Trophoblast cell (in vitro differentiated cells and primary cell): ENCODE measurements at regions not wholly inside any gene's neighbourhood (a gene's known extent, or its start where the extent isn't known, plus 50 kb on each side); places are given as distances from the start of the nearest gene placed in this dataset.

Experiments used
- DNase-seq, 2 donors: peaks; one replicate each; pipeline ENCODE4 v3.0.0-alpha.2; 2016
- H2AFZ ChIP-seq: 2 replicates; pipeline ENCODE4 v1.6.1; 2013; ENCODE audit warnings: low read length, moderate library complexity, mild to moderate bottlenecking; ENCODE audit not compliant: insufficient read depth, poor library complexity
- H2AK5ac ChIP-seq: 2 replicates; pipeline ENCODE4 v1.6.1; 2013; ENCODE audit warnings: mild to moderate bottlenecking, low read length
- H2BK120ac ChIP-seq: 2 replicates; pipeline ENCODE4 v1.6.1; 2013; ENCODE audit warnings: low read length, mild to moderate bottlenecking, moderate library complexity; ENCODE audit not compliant: insufficient read depth, poor library complexity
- H2BK12ac ChIP-seq: 2 replicates; pipeline ENCODE4 v1.6.1; 2013; ENCODE audit warnings: mild to moderate bottlenecking, low read length, moderate library complexity
- H2BK5ac ChIP-seq: 2 replicates; pipeline ENCODE4 v1.6.1; 2013; ENCODE audit warnings: low read length, low read depth, moderate library complexity, mild to moderate bottlenecking; ENCODE audit not compliant: poor library complexity
- H3K14ac ChIP-seq: 2 replicates; pipeline ENCODE4 v1.6.1; 2013; ENCODE audit warnings: mild to moderate bottlenecking, low read length
- H3K18ac ChIP-seq: 2 replicates; pipeline ENCODE4 v1.6.1; 2013; ENCODE audit warnings: mild to moderate bottlenecking, low read length
- H3K23ac ChIP-seq: 2 replicates; pipeline ENCODE4 v1.6.1; 2013; ENCODE audit warnings: low read length
- H3K27ac ChIP-seq: 2 replicates; pipeline ENCODE4 v1.5.1; 2013; ENCODE audit warnings: low read depth, mild to moderate bottlenecking, inconsistent platforms, low read length, moderate library complexity
- H3K27me3 ChIP-seq: 2 replicates; pipeline ENCODE4 v1.6.1; 2013; ENCODE audit warnings: inconsistent platforms, mild to moderate bottlenecking, low read length, moderate library complexity; ENCODE audit not compliant: insufficient read depth
- H3K36me3 ChIP-seq, 2 experiments: 1 replicate in 1 of 2; 2 replicates in 1 of 2; pipeline ENCODE4 v1.6.1; 2013; ENCODE audit warnings: low read length in 2 of 2, mild to moderate bottlenecking in 2 of 2, moderate library complexity in 1 of 2; ENCODE audit not compliant: insufficient read depth in 2 of 2, control insufficient read depth in 1 of 2
- H3K4ac ChIP-seq: 2 replicates; pipeline ENCODE4 v1.6.1; 2013; ENCODE audit warnings: low read depth, mild to moderate bottlenecking, low read length, moderate library complexity
- H3K4me1 ChIP-seq, 2 experiments: 1 replicate in 1 of 2; 2 replicates in 1 of 2; pipeline ENCODE4 v1.6.1; 2013; ENCODE audit warnings: low read length in 2 of 2, mild to moderate bottlenecking in 2 of 2, moderate library complexity in 1 of 2; ENCODE audit not compliant: insufficient read depth in 2 of 2, control insufficient read depth in 1 of 2
- H3K4me2 ChIP-seq: 2 replicates; pipeline ENCODE4 v1.6.1; 2013; ENCODE audit warnings: inconsistent platforms, mild to moderate bottlenecking, low read length, moderate library complexity
- H3K4me3 ChIP-seq: 2 replicates; pipeline ENCODE4 v1.5.1; 2013; ENCODE audit warnings: mild to moderate bottlenecking, low read depth, low read length, inconsistent platforms
- H3K79me1 ChIP-seq: one replicate; pipeline ENCODE4 v1.6.1; 2013; ENCODE audit warnings: low read length
- H3K79me2 ChIP-seq: 2 replicates; pipeline ENCODE4 v1.6.1; 2013; ENCODE audit warnings: low read length, mild to moderate bottlenecking; ENCODE audit not compliant: control insufficient read depth, insufficient read depth, poor library complexity
- H3K9ac ChIP-seq: 2 replicates; pipeline ENCODE4 v1.6.1; 2013; ENCODE audit warnings: mild to moderate bottlenecking, low read length
- H3K9me3 ChIP-seq: 2 replicates; pipeline ENCODE4 v1.6.1; 2013; ENCODE audit warnings: low read depth, mild to moderate bottlenecking, control low read depth, inconsistent platforms, low read length; ENCODE audit not compliant: insufficient read depth
- H4K12ac ChIP-seq: 2 replicates; pipeline ENCODE4 v1.6.1; 2013; ENCODE audit warnings: low read depth, mild to moderate bottlenecking, low read length, moderate library complexity
- H4K8ac ChIP-seq: 2 replicates; pipeline ENCODE4 v1.6.1; 2013; ENCODE audit warnings: low read depth, mild to moderate bottlenecking, low read length, moderate library complexity
- H4K91ac ChIP-seq: one replicate; pipeline ENCODE4 v1.6.1; 2013; ENCODE audit warnings: low read depth, mild to moderate bottlenecking, low read length, moderate library complexity
- WGBS: extraction: QIAGEN DNeasy Blood & Tissue Kit; methylation state at CpG from one replicate; pipeline ENCODE4 v1.1.7; 2013; ENCODE audit warnings: missing lambda C conversion rate; ENCODE audit not compliant: insufficient read length, insufficient coverage; ENCODE audit errors: extremely low coverage; 5-methylcytosine and 5-hydroxymethylcytosine counted together

DNA sequence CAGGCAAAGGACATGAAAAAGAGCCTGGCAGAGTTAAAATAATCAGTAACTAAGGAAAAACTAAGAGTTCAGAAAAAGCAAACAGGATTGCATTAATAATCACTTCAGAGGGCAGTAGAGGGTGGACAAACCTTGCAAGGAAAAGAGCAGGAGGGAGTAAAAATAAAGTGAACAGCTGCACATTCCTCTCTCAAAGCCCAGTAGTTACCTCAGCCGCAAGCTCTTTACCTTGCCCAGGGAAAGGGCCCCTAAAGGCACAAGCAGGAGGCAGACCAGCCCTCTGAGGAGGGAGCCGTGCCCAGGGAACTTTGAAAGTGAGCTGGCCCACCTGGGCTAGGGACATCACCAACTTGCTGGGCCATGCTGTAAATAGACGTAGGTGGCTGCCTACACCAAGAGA, 196.9 kb downstream of the C1D start:
- H2AK5ac ChIP-seq = no peak overlapping the region
- WGBS = no CpG with 5 or more reads among the region's 3 CpGs
- no peak overlapping the region for H3K4me3 ChIP-seq

DNA sequence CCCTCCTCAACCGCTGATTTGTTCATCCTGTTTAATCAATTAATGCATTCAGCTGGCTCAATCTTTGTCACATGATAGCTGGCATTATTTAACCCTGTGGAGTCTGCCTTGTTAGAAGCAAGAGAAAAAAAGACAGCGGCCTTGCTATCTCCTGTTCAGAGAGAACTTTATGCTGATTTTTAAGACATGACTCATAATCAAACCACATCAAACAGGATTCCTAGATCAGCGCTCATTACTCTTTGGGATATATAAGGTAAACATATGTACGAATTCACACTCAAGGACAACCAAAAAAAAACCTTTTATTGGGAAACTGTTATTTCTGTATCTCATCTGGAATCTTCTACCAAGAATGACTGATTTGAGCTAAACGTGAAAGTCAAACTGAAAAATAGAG, 195.1 kb downstream of the C1D start:
- Histone ChIP-seq H3K79me1 (no peaks in the 10 kb centered on the region), H3K4me1 (peaks cover 0 to 5% of the 10 kb centered on the region in 2 experiments), H3K27me3 (no peaks in the 10 kb centered on the region), H4K8ac (no peak overlapping the region), H3K9me3 (peaks cover 2% of the 10 kb centered on the region), H3K14ac (no peak overlapping the region), H3K23ac (no peak overlapping the region), H3K27ac (no peak overlapping the region), H2AFZ (no peak overlapping the region), H2AK5ac (no peak overlapping the region), H3K4me2 (no peak overlapping the region), H3K36me3 (no peaks in the 10 kb centered on the region), H2BK120ac (no peak overlapping the region), H3K79me2 (no peaks in the 10 kb centered on the region), H3K9ac (no peak overlapping the region), H4K12ac (no peak overlapping the region), H2BK5ac (no peak overlapping the region), H3K4me3 (no peak overlapping the region), H2BK12ac (no peak overlapping the region), H3K18ac (no peak overlapping the region), H3K4ac (no peak overlapping the region), H4K91ac (no peak overlapping the region)
- WGBS = no CpG with 5 or more reads among the region's 5 CpGs
- no peak for DNase-seq

More for the DNA sequence above, 196.9 kb downstream of the C1D start:
- no peaks in the 10 kb centered on the region for H3K79me2 ChIP-seq
- no peak overlapping the region for H2BK12ac ChIP-seq
- no peak overlapping the region for H4K12ac ChIP-seq
- H3K4me2 ChIP-seq = no peak overlapping the region
- H3K9ac ChIP-seq = no peak overlapping the region
- H3K36me3 ChIP-seq = no peaks in the 10 kb centered on the region
- peaks cover 2% of the 10 kb centered on the region for H3K9me3 ChIP-seq
- no peak overlapping the region for H2BK5ac ChIP-seq
- no peak overlapping the region for H3K4ac ChIP-seq
- H3K4me1 ChIP-seq = no peaks in the 10 kb centered on the region
- no peaks in the 10 kb centered on the region for H3K27me3 ChIP-seq
- no peak overlapping the region for H4K8ac ChIP-seq
- H3K79me1 ChIP-seq = no peaks in the 10 kb centered on the region
- H3K18ac ChIP-seq = no peak overlapping the region
- H2BK120ac ChIP-seq = no peak overlapping the region
- no peak for DNase-seq
- no peak overlapping the region for H4K91ac ChIP-seq
- H3K23ac ChIP-seq = no peak overlapping the region
- no peak overlapping the region for H3K27ac ChIP-seq
- H2AFZ ChIP-seq = no peak overlapping the region
- H3K14ac ChIP-seq = no peak overlapping the region

DNA sequence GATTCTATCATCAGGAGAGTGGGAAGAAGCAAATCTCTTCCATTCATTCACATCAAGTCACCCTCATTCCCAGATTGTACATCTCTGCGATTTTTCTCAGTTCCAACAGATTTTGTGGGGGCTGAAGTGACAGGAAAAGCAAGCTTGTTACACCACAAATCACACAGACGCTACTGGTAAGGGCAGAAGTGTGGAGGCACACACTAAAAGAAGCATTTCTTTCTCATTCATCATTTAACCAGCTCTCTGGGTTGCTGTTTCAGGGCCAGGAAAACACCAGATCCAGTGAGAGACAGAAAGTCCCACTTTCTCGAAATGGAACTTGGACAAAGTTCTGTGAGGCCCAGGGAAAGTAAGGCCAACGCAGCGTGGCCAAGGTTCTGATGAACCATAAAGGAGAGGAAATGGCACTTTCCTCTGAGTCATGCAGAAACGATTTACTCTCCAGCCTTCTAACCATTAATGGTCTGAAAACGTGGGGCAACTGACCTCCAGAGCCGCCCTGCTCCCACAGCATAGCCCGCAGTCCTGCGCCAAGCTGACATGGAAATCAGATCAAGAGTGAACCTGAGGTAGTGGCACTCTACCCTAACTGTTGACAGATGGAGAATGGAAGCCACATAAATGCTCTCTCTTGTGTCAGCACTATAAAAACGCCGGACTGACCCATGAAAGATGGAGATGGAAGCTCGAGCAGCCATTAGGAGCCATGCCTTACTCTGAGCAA, 191.0 kb downstream of the C1D start:
- no peak overlapping the region for H4K12ac ChIP-seq
- no peak overlapping the region for H3K4me2 ChIP-seq
- H2BK120ac ChIP-seq = no peak overlapping the region
- H3K4me3 ChIP-seq = no peak overlapping the region
- H3K4me1 ChIP-seq = peaks cover 0 to 5% of the 10 kb centered on the region in 2 experiments
- no CpG with 5 or more reads among the region's 13 CpGs for WGBS
- no peak overlapping the region for H4K91ac ChIP-seq
- H2BK12ac ChIP-seq = no peak overlapping the region
- no peak overlapping the region for H2AFZ ChIP-seq
- DNase-seq = peak; percentile 5 to 54
- no peak overlapping the region for H3K9ac ChIP-seq
- no peak overlapping the region for H4K8ac ChIP-seq
- no peaks in the 10 kb centered on the region for H3K9me3 ChIP-seq
- H3K18ac ChIP-seq = no peak overlapping the region
- no peaks in the 10 kb centered on the region for H3K27me3 ChIP-seq
- no peaks in the 10 kb centered on the region for H3K79me2 ChIP-seq
- no peak overlapping the region for H3K4ac ChIP-seq
- H3K36me3 ChIP-seq = no peaks in the 10 kb centered on the region
- H3K27ac ChIP-seq = no peak overlapping the region
- H2BK5ac ChIP-seq = no peak overlapping the region
- H3K14ac ChIP-seq = no peak overlapping the region
- H3K79me1 ChIP-seq = no peaks in the 10 kb centered on the region
- no peak overlapping the region for H2AK5ac ChIP-seq
- no peak overlapping the region for H3K23ac ChIP-seq

DNA sequence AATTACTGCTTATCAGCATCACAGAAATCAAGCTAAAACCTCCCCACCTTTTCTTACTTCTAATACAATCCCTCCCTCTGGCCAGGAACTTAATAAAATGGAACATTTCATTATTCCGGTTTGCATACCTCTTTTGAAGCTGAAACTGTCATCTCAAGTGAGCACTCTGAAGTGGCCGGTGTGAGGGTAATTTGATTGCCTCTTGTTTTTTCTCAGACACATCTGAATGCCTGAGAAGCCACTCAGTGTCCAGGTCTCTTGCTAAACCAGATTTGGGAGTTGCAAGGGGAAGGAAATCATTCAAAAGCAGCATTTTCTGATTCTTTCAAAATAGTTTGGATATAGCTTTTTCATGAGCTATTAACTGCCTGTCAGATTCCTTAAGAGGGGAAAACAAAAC, 190.3 kb downstream of the C1D start:
- H3K4me1 ChIP-seq = peaks cover 0 to 5% of the 10 kb centered on the region in 2 experiments
- H3K4ac ChIP-seq = no peak overlapping the region
- no peak overlapping the region for H3K27ac ChIP-seq
- WGBS = no CpG with 5 or more reads among the region's 2 CpGs
- no peaks in the 10 kb centered on the region for H3K36me3 ChIP-seq
- no peak overlapping the region for H3K23ac ChIP-seq
- H3K79me2 ChIP-seq = no peaks in the 10 kb centered on the region
- no peak overlapping the region for H2AK5ac ChIP-seq
- no peak overlapping the region for H2BK5ac ChIP-seq
- no peak overlapping the region for H3K18ac ChIP-seq
- peak in 1 of 2 donors; percentile 40 for DNase-seq
- no peak overlapping the region for H4K91ac ChIP-seq
- H2BK12ac ChIP-seq = no peak overlapping the region
- H4K12ac ChIP-seq = no peak overlapping the region
- no peak overlapping the region for H3K9ac ChIP-seq
- H3K27me3 ChIP-seq = no peaks in the 10 kb centered on the region
- no peak overlapping the region for H3K14ac ChIP-seq
- H2BK120ac ChIP-seq = no peak overlapping the region
- no peak overlapping the region for H3K4me2 ChIP-seq
- no peaks in the 10 kb centered on the region for H3K9me3 ChIP-seq
- H3K4me3 ChIP-seq = no peak overlapping the region
- H2AFZ ChIP-seq = no peak overlapping the region
- no peaks in the 10 kb centered on the region for H3K79me1 ChIP-seq
- no peak overlapping the region for H4K8ac ChIP-seq
